Left ventricle myocardium inferior (tissue), 1 donor: ENCODE measurements at regions not wholly inside any gene's neighbourhood (a gene's known extent, or its start where the extent isn't known, plus 50 kb on each side); places are given as distances from the start of the nearest gene placed in this dataset.
A peak's percentile ranks its signal among the peaks of the same experiment; 100 is the strongest.

Experiments used
- DNase-seq: peaks from one replicate; pipeline ENCODE4 v3.0.0-alpha.2; 2020
- H3K27ac ChIP-seq: fragments of 200-600 bp; replicated peaks from 2 replicates; pipeline ENCODE4 v1.8.0; 2021
- H3K27me3 ChIP-seq: fragments of 200-600 bp; 2 replicates; pipeline ENCODE4 v1.8.0; 2021; ENCODE audit warnings: low read depth
- H3K36me3 ChIP-seq: fragments of 200-600 bp; 2 replicates; pipeline ENCODE4 v1.8.0; 2021
- H3K4me1 ChIP-seq: fragments of 200-600 bp; 2 replicates; pipeline ENCODE4 v1.8.0; 2021
- H3K4me3 ChIP-seq: fragments of 200-600 bp; 2 replicates; pipeline ENCODE4 v1.8.0; 2021; ENCODE audit warnings: mild to moderate bottlenecking, moderate library complexity
- H3K9me3 ChIP-seq: fragments of 200-600 bp; replicated peaks from 2 replicates; pipeline ENCODE4 v1.8.0; 2021
- CTCF ChIP-seq: fragments of 200-600 bp; IDR thresholded peaks from 2 replicates; pipeline ENCODE4 v1.8.0; 2021; ENCODE audit warnings: antibody characterized with exemption, mild to moderate bottlenecking, borderline replicate concordance
- intact Hi-C: fragments of 100-400 bp; cut with micrococcal nuclease; formaldehyde crosslinking; loops from one replicate; pipeline ENCODE4 v1.11.0; 2022
- donor health status: DM: no; HTN: yes; CAD: no; lungs with severe emphysema.

GRCh38 chr9:89718176-89718575, 113.4 kb downstream of the GADD45G start:
- intact Hi-C loops: no loop called here
- Histone ChIP-seq H3K27me3 (no peaks in the 10 kb centered on the region), H3K4me3 (no peak overlapping the region), H3K9me3 (peaks cover 14% of the 10 kb centered on the region), H3K27ac (no peak overlapping the region), H3K36me3 (no peaks in the 10 kb centered on the region), H3K4me1 (peaks cover 10% of the 10 kb centered on the region)
- DNase-seq: no peak
- TF ChIP-seq CTCF: no peak

GRCh38 chr9:89718651-89719050, 113.8 kb downstream of the GADD45G start:
- no peak for TF ChIP-seq CTCF
- Histone ChIP-seq H3K27me3 (no peaks in the 10 kb centered on the region), H3K9me3 (peaks cover 14% of the 10 kb centered on the region), H3K4me3 (no peak overlapping the region), H3K27ac (peak overlapping the region; percentile 60), H3K36me3 (no peaks in the 10 kb centered on the region), H3K4me1 (peaks cover 10% of the 10 kb centered on the region)
- intact Hi-C loops: no loop called here
- no peak for DNase-seq

- Histone ChIP-seq H3K4me1 (peaks cover 10% of the 10 kb centered on the region), H3K9me3 (peaks cover 14% of the 10 kb centered on the region), H3K27ac (peak overlapping the region; percentile 60), H3K36me3 (no peaks in the 10 kb centered on the region), H3K4me3 (no peak overlapping the region), H3K27me3 (no peaks in the 10 kb centered on the region)
- intact Hi-C loops: no loop called here
- no peak for TF ChIP-seq CTCF
- DNase-seq: no peak
These were observed 114.4 kb downstream of the GADD45G start for GRCh38 chr9:89719202-89719601.

- no peaks in the 10 kb centered on the region for H3K36me3 ChIP-seq
- DNase-seq: no peak
- peaks cover 10% of the 10 kb centered on the region for H3K4me1 ChIP-seq
- no peaks in the 10 kb centered on the region for H3K27me3 ChIP-seq
- peaks cover 14% of the 10 kb centered on the region for H3K9me3 ChIP-seq
- no peak overlapping the region for H3K4me3 ChIP-seq
- intact Hi-C loops: no loop called here
- no peak for TF ChIP-seq CTCF
- H3K27ac ChIP-seq: no peak overlapping the region
These were observed 115.9 kb downstream of the GADD45G start for GRCh38 chr9:89720696-89721175.

- Histone ChIP-seq H3K27ac (no peak overlapping the region), H3K4me1 (peaks cover 10% of the 10 kb centered on the region), H3K36me3 (no peaks in the 10 kb centered on the region), H3K4me3 (no peak overlapping the region), H3K9me3 (peaks cover 14% of the 10 kb centered on the region), H3K27me3 (no peaks in the 10 kb centered on the region)
- DNase-seq: no peak
- no peak for TF ChIP-seq CTCF
- intact Hi-C loops: no loop called here
These were observed 116.4 kb downstream of the GADD45G start for GRCh38 chr9:89721176-89721700.
